Activated T-cell treated with anti-CD3 and anti-CD28 coated beads, Interleukin-2, amount 50 U/mL, for 72 hours (primary cell): ENCODE measurements at regions not wholly inside any gene's neighbourhood (a gene's known extent, or its start where the extent isn't known, plus 50 kb on each side); places are given as distances from the start of the nearest gene placed in this dataset.

Source experiments
- ATAC-seq, 2 donors: fragments of 150-1000 bp; cut with Tn5 transposase; replicated peaks in 1 of 2; 2 replicates each; pipeline ENCODE4 v1.10.0; 2021; ENCODE audit warnings: moderate library complexity in 2 of 2, mild to moderate bottlenecking in 1 of 2
- DNase-seq, 2 donors: peaks; one replicate each; pipeline ENCODE4 v3.0.0; 2021 to 2022; ENCODE audit warnings: mixed read lengths in 1 of 2
- H3K27ac Mint-ChIP-seq: one replicate; pipeline ENCODE4 v1.8.0; 2022; ENCODE audit warnings: mild to moderate bottlenecking, moderate library complexity, mixed read lengths
- H3K27me3 Mint-ChIP-seq: one replicate; pipeline ENCODE4 v1.8.0; 2022; ENCODE audit warnings: low read depth, mixed read lengths
- H3K36me3 Mint-ChIP-seq, 2 donors: one replicate each; pipeline ENCODE4 v1.8.0; 2022; ENCODE audit warnings: mixed read lengths in 2 of 2, mild to moderate bottlenecking in 1 of 2; ENCODE audit not compliant: insufficient read depth in 2 of 2
- H3K4me1 Mint-ChIP-seq: one replicate; pipeline ENCODE4 v1.8.0; 2022; ENCODE audit warnings: low read depth, mixed read lengths
- H3K4me3 Mint-ChIP-seq, 2 donors: one replicate each; pipeline ENCODE4 v1.8.0; 2022; ENCODE audit warnings: mild to moderate bottlenecking in 2 of 2, mixed read lengths in 2 of 2, moderate library complexity in 2 of 2
- H3K9me3 Mint-ChIP-seq, 2 donors: one replicate each; pipeline ENCODE4 v1.8.0; 2022; ENCODE audit warnings: mixed read lengths in 2 of 2

- DNase-seq (no peak), ATAC-seq (no peak)
- H3K36me3 Mint-ChIP-seq = no peaks in the 10 kb centered on the region
- H3K27ac Mint-ChIP-seq = no peak overlapping the region
- peaks cover 0 to 3% of the 10 kb centered on the region in 2 donors for H3K9me3 Mint-ChIP-seq
- H3K27me3 Mint-ChIP-seq = no peaks in the 10 kb centered on the region
- H3K4me3 Mint-ChIP-seq = no peak overlapping the region
- no peaks in the 10 kb centered on the region for H3K4me1 Mint-ChIP-seq
These were observed 340.2 kb upstream of the ADAMTS5 start for GRCh38 chr21:27306791-27307775.

- H3K27me3 Mint-ChIP-seq = no peaks in the 10 kb centered on the region
- H3K36me3 Mint-ChIP-seq = no peaks in the 10 kb centered on the region
- no peak overlapping the region for H3K27ac Mint-ChIP-seq
- ATAC-seq (no peak), DNase-seq (no peak)
- H3K9me3 Mint-ChIP-seq = peaks cover 0 to 3% of the 10 kb centered on the region in 2 donors
- H3K4me1 Mint-ChIP-seq = no peaks in the 10 kb centered on the region
- no peak overlapping the region for H3K4me3 Mint-ChIP-seq
These were observed 339.3 kb upstream of the ADAMTS5 start for GRCh38 chr21:27306206-27306605.

DNA sequence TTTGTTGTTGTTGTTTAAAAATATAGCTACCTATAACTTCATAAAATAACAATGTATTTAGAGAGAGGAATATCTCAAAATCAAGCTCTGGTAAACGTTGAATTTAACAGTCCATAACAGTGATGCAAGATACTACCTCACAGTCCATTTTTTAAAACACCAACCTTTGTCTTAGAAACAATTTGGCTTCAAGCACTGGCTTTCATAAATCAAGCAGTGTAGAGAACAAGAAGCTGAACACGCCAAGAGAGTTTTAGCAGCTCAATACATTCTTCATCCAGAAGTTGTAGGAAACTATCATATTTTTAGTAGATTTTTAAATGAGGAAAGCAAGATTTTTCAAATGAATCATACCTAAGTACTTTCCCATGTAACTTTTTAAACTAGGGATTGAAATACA is 334.3 kb upstream of the ADAMTS5 start:
- Mint-ChIP-seq H3K27me3 (no peaks in the 10 kb centered on the region), H3K9me3 (no peaks in the 10 kb centered on the region), H3K4me3 (no peak overlapping the region), H3K27ac (no peak overlapping the region), H3K36me3 (no peaks in the 10 kb centered on the region), H3K4me1 (no peaks in the 10 kb centered on the region)
- no peak for ATAC-seq
- DNase-seq = no peak

DNA sequence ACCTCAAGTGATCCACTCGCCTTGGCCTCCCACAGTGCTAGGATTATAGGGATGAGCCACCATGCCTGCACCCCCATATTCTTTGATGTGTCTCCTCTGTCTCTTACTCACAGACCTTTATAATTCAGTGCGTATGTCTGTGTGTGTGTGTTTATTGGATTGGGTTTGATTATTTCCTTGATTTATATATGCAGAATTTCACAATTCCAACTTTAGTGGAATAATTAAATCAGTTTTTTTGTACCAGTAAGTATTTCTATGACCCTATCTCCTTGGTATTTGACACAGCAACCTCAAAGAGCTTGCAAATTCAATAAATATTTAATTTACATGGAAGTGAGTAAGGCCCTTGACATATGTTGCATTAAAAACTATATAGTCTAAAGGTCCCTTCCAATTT is 333.9 kb upstream of the ADAMTS5 start:
- no peak overlapping the region for H3K4me3 Mint-ChIP-seq
- no peaks in the 10 kb centered on the region for H3K36me3 Mint-ChIP-seq
- H3K27me3 Mint-ChIP-seq = no peaks in the 10 kb centered on the region
- ATAC-seq = no peak
- DNase-seq = no peak
- H3K4me1 Mint-ChIP-seq = no peaks in the 10 kb centered on the region
- H3K9me3 Mint-ChIP-seq = peaks cover 0 to 2% of the 10 kb centered on the region in 2 donors
- no peak overlapping the region for H3K27ac Mint-ChIP-seq

DNA sequence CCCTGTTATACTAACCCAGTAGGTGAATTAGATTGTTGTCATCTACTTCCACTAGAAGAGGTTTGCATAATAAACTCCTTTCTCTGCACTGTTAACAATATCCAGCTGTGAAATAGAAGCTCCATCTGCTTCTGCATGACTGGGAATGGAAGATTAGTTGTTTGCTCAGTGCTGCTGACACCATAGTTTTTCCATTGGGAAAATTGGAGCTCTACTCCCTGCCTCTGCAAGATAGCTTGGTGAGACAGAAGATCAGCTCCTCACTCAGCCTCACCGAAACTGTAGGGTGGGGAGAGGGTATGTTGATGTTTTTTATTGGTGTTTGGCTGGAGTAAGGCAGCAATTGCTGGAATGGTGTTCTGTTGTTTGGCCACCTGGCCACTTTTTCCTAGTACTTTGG is 331.6 kb upstream of the ADAMTS5 start:
- DNase-seq (no peak), ATAC-seq (no peak)
- H3K4me3 Mint-ChIP-seq = no peak overlapping the region
- H3K36me3 Mint-ChIP-seq = no peaks in the 10 kb centered on the region
- peaks cover 6 to 8% of the 10 kb centered on the region in 2 donors for H3K9me3 Mint-ChIP-seq
- H3K27ac Mint-ChIP-seq = no peak overlapping the region
- H3K4me1 Mint-ChIP-seq = no peaks in the 10 kb centered on the region
- no peaks in the 10 kb centered on the region for H3K27me3 Mint-ChIP-seq

- no peaks in the 10 kb centered on the region for H3K4me1 Mint-ChIP-seq
- no peak for ATAC-seq
- H3K9me3 Mint-ChIP-seq = peaks cover 11 to 12% of the 10 kb centered on the region in 2 donors
- DNase-seq = no peak
- H3K36me3 Mint-ChIP-seq = no peaks in the 10 kb centered on the region
- H3K27ac Mint-ChIP-seq = no peak overlapping the region
- no peak overlapping the region for H3K4me3 Mint-ChIP-seq
- no peaks in the 10 kb centered on the region for H3K27me3 Mint-ChIP-seq
These were observed 326.4 kb upstream of the ADAMTS5 start for GRCh38 chr21:27293239-27293638.

DNA sequence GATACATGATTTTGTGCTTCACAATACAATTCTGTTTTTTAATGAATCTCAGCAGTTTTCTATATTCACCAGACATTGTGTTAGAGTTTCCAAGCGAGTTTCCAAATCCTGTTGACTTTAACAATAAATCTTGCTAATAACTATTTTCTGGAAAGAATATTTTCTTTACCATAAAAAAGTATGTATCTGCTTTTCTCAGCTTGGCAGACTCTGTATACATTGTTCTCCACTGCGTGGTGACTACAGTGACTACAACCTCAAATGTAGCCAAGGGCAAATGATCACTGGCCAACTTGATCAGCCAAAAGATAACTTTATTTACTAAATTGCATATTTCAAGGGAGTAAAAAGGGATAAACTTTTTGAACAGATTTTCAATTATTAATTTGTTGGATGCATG is 325.9 kb upstream of the ADAMTS5 start:
- H3K27me3 Mint-ChIP-seq = no peaks in the 10 kb centered on the region
- ATAC-seq (no peak), DNase-seq (no peak)
- H3K4me3 Mint-ChIP-seq = no peak overlapping the region
- no peak overlapping the region for H3K27ac Mint-ChIP-seq
- no peaks in the 10 kb centered on the region for H3K36me3 Mint-ChIP-seq
- H3K4me1 Mint-ChIP-seq = no peaks in the 10 kb centered on the region
- peaks cover 12 to 13% of the 10 kb centered on the region in 2 donors for H3K9me3 Mint-ChIP-seq

DNA sequence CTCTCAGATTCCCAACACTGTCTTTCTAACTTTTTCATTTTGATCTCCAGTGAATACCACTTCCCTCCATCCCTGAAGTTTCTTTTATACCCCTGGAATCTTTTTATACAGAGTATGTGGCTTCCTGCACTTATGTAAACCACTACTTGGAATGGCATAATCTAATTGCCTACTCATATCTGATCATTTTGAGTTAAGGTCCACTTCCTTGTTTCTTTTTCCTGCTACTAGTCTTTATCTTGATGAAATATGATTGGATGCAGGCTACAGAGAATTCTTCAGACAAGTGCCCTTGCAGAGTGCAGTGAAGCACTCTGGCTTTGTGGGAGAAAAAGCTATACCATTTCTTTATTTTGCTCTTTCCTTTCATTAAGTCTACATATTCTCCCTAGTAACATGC is 325.3 kb upstream of the ADAMTS5 start:
- H3K36me3 Mint-ChIP-seq = no peaks in the 10 kb centered on the region
- no peak overlapping the region for H3K4me3 Mint-ChIP-seq
- H3K9me3 Mint-ChIP-seq = peaks cover 12 to 13% of the 10 kb centered on the region in 2 donors
- no peak for DNase-seq
- no peaks in the 10 kb centered on the region for H3K27me3 Mint-ChIP-seq
- no peak for ATAC-seq
- no peaks in the 10 kb centered on the region for H3K4me1 Mint-ChIP-seq
- no peak overlapping the region for H3K27ac Mint-ChIP-seq

DNA sequence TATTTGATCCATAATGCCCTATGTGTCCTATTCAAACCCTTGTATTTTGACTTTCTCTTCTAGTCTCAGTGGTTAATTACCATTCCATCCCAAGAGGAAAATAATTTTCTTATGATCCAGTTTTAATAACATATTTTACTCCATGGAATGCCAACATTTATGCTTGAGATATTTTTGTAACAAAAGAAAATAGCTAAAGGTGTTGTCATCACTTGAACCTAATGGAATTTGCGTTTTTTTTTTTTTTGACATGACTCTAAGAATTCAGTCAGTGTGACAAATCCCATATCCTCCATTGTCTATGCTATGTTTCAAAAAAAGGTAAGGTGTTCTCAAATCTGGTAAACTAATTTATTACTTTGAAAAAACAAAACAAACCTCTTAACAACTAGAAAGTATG is 324.1 kb upstream of the ADAMTS5 start:
- H3K27me3 Mint-ChIP-seq = no peaks in the 10 kb centered on the region
- no peak overlapping the region for H3K4me3 Mint-ChIP-seq
- DNase-seq (no peak), ATAC-seq (no peak)
- peaks cover 13 to 14% of the 10 kb centered on the region in 2 donors for H3K9me3 Mint-ChIP-seq
- H3K4me1 Mint-ChIP-seq = no peaks in the 10 kb centered on the region
- no peak overlapping the region for H3K27ac Mint-ChIP-seq
- no peaks in the 10 kb centered on the region for H3K36me3 Mint-ChIP-seq

DNA sequence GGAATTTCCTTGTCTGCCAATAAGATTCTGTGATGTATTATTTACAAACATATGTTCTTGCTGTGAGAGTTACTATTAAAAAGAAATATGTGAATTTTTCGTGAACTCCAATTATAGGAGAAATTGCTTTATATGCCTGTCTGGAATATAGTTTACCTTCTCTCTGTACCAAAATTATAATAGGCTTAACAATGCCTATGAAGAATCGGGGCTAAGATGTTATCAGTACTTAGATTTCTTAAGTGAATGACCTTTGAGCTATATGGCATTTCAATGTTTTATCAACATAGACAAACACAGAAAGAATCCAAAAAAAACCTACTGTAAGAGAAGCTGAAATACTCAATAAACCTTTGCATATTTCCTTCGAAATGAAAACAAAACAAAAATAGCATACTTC is 323.1 kb upstream of the ADAMTS5 start:
- Mint-ChIP-seq H3K27me3 (no peaks in the 10 kb centered on the region), H3K4me3 (no peak overlapping the region), H3K4me1 (no peaks in the 10 kb centered on the region), H3K9me3 (peaks cover 8 to 11% of the 10 kb centered on the region in 2 donors), H3K36me3 (no peaks in the 10 kb centered on the region), H3K27ac (no peak overlapping the region)
- no peak for DNase-seq
- no peak for ATAC-seq

DNA sequence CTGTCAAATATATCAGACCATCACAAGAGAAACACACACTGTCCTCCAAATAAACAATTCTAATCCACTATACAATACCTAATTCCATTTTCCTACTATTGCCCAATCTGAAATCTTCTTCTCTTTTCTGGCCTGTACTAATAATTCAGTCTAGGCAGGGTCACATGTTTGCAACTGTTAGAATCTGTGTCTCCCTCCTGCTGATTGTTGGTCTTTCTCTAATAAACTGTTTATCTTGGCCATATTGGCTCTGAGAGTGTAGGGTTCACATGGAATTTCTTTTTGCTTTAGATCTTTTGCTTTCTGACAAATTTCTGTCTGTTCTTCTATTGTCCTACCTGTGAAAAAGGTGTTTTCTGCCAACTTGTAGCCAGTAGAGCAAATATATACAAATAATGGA is 319.9 kb upstream of the ADAMTS5 start:
- no peaks in the 10 kb centered on the region for H3K27me3 Mint-ChIP-seq

GRCh38 chr21:27277110-27277509 is 310.2 kb upstream of the ADAMTS5 start:
- Mint-ChIP-seq H3K27me3 (no peaks in the 10 kb centered on the region), H3K36me3 (no peaks in the 10 kb centered on the region), H3K9me3 (peaks cover 2 to 7% of the 10 kb centered on the region in 2 donors), H3K27ac (no peak overlapping the region), H3K4me3 (no peak overlapping the region), H3K4me1 (no peaks in the 10 kb centered on the region)
- DNase-seq (no peak), ATAC-seq (no peak)

More for the DNA sequence above, 319.9 kb upstream of the ADAMTS5 start:
- H3K4me1 Mint-ChIP-seq = no peaks in the 10 kb centered on the region
- ATAC-seq = no peak
- no peaks in the 10 kb centered on the region for H3K36me3 Mint-ChIP-seq
- peaks cover 5% of the 10 kb centered on the region in 2 donors for H3K9me3 Mint-ChIP-seq
- H3K27ac Mint-ChIP-seq = no peak overlapping the region
- DNase-seq = no peak
- H3K4me3 Mint-ChIP-seq = no peak overlapping the region

- no peak for ATAC-seq
- no peaks in the 10 kb centered on the region for H3K27me3 Mint-ChIP-seq
- no peak overlapping the region for H3K4me3 Mint-ChIP-seq
- DNase-seq = no peak
- no peaks in the 10 kb centered on the region for H3K4me1 Mint-ChIP-seq
- no peaks in the 10 kb centered on the region for H3K36me3 Mint-ChIP-seq
- no peak overlapping the region for H3K27ac Mint-ChIP-seq
- H3K9me3 Mint-ChIP-seq = peaks cover 2 to 4% of the 10 kb centered on the region in 2 donors
These were observed 308.5 kb upstream of the ADAMTS5 start for GRCh38 chr21:27275294-27275927.
